ENCODE measurements at regions not wholly inside any gene's neighbourhood (a gene's known extent, or its start where the extent isn't known, plus 50 kb on each side); places are given as distances from the start of the nearest gene placed in this dataset.

- DNase-seq: no peak
These were observed 211.3 kb upstream of the NAV3 start for GRCh38 chr12:77619425-77619824.

- DNase-seq: no peak
These were observed 212.9 kb upstream of the NAV3 start for GRCh38 chr12:77617818-77618217.

DNA sequence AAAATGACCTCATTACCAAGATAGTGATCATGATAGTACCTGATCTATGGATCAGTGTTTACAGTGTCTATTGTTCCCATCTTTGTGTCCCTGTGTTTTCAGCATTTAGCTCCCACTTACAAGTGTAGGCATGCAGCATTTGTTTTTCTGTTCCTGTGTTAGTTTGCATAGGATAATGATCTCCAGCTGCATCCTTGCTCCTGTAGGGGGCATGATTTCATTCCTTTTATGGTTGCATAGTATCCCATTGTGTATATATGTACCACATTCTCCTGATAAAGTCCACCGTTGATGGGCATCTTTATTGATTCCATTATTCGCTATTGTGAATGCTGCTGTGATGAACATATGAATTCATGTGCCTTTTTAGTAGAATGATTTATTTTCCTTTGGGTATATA is 215.4 kb upstream of the NAV3 start:
- no peak for DNase-seq

- no peak for DNase-seq
These were observed 217.3 kb upstream of the NAV3 start for GRCh38 chr12:77613411-77613810.

DNA sequence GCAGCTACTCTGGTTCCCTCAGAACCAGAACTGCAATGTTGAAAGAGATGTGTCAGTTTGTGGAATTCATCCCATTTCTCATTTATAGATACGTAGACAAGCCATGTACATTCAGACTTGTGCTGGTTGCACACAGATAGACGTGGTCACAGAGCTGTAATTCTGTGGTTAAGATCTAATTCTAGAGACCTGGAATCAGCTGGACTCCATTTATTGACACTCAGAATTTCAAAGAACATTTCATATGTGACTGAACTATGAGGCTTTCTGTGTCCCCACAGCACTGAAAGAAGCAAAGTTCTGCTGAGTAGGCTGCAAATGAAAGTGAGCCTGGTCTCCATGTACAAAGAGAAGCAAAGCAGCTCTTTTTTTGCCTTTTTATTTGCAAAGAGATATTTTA is 220.2 kb upstream of the NAV3 start:
- DNase-seq: no peak

DNA sequence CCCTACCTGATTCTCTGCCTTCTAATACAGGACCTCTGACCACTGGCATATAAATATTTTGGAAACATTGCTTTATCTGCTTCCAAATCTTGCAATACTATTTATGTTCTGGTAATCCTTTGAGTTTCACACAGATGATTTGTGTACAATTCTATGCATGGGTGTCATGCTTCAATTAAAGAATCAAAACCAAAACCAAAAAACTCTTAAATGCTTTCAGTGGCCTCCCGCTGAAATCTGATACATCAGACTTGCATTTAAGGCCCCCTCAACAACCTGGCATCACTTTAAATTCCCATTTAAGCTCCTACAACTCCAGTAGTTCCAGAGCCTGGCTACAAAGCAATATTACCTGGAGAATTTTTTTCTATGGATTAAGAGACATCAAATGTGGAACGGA is 221.7 kb upstream of the NAV3 start:
- no peak for DNase-seq

GRCh38 chr12:77608271-77608824 is 222.3 kb upstream of the NAV3 start:
- peak; percentile 63 to 84 for DNase-seq

- DNase-seq: no peak
These were observed 224.3 kb upstream of the NAV3 start for GRCh38 chr12:77606348-77606747.

DNA sequence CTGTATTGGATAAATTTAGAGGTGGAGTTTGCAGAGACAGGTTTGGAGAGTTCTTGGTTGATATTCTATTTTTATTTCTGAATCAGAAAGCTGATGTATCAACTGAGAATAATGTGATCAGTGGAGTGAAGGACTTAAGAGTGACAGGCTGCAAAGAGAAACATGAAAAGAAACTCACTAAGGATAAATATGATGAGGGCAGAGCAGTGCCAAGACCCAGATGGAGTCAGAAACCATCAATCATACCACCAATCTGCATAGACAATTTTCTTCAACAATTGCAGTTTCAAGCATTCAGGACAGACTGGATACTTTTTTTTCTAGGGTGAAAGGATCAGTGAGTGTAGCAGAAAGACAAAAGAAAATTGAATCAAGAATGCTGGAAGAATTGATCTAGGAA is 226.7 kb upstream of the NAV3 start:
- peak; percentile 65 to 84 for DNase-seq

- DNase-seq: no peak
These were observed 229.6 kb upstream of the NAV3 start for GRCh38 chr12:77601069-77601468.

DNA sequence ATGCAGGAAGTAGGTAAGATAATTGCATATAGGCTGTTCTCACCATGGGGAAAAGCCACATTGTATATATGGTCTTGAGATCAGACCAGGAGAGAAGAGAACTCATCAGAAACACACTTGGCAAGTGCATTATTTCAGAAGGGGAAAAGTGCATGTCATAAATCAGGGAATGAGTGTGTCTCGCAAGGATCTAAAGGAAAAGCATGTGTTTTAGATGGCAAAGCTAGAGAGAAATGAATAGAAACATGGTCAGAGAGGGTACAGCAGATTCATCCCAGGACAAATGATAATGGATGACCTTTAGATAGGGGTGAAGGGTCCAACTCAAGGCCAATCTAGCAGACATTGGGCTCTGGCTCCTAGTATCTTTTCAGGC is 230.2 kb upstream of the NAV3 start:
- DNase-seq: no peak

GRCh38 chr12:77599782-77600467 is 230.8 kb upstream of the NAV3 start:
- no peak for DNase-seq

DNA sequence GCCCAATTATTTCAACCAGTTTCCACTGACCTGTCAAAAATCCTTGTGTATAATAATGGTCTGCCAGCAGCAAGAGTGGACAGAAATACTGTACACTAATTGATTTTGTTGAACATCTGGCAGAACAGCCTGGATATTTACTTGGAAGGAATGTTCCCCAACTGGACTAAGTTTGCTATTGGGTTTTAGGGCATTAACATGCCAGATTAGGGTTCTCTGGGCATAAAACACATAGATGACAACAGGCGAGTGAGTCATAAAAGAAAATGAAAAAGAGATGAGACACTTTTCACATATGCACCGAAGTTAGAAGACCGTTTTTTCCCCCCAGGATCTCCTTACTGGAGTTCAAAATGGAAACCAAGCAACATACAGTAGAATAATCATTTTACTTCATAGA is 236.3 kb upstream of the NAV3 start:
- peak; percentile 55 to 83 for DNase-seq

DNA sequence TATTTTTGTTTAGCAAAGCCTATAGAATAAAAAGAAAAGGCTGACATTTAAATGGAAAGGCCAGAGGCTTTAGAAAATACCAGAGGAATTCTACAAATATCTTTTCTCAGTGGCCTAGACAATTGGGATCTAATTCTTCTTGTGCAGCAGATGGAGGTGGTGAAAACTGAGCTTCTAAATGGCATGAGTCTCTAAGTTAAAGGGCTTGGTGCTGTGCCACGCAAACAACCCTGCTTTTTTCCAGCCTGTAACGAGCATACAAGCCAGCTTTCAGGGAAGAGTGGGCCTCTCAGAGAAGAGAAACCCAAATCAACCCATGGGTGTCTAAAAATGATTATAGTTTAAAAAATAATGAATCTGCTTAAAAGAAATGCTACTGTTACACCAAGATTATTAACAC is 237.9 kb upstream of the NAV3 start:
- peak; percentile 77 to 88 for DNase-seq

- DNase-seq: peak; percentile 88 to 93
These were observed 238.5 kb upstream of the NAV3 start for GRCh38 chr12:77591959-77592743.

DNA sequence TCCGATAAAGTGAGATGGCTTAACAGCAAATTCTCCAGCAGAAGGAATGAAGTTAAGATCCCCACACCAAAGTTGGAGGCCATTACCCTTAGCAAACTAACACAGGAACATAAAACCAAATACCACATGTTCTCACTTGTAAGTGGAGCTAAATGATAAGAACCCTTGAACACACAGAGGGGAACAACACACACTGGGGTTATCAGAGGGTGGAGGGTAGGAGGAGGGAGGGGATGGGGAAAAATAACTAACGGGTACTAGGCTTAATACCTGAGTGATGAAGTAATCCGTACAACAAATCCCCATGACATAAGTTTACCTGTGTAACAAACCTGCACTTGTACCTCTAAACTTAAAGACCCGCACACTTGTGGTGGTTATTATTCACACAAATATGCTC is 240.4 kb upstream of the NAV3 start:
- no peak for DNase-seq

DNA sequence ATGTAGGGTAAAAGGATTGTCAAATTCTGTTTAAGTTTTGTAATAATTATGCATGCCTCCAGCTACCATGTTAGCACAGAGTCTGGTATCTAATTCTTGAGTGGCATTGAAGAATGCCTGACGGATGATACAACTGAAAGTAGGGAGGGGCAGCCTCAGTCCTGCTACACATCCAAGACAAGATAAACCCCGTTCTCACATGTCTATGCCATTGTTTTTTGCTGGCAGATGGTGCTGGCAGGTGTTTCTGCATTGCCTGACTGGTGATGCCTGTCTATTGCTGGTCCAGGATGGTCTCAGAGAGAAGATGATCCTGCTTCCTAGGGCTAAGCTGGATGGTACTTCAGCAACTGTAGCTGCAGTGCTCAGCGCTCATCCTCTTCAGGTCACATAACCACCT is 245.8 kb upstream of the NAV3 start:
- DNase-seq: peak; percentile 29 to 84

DNA sequence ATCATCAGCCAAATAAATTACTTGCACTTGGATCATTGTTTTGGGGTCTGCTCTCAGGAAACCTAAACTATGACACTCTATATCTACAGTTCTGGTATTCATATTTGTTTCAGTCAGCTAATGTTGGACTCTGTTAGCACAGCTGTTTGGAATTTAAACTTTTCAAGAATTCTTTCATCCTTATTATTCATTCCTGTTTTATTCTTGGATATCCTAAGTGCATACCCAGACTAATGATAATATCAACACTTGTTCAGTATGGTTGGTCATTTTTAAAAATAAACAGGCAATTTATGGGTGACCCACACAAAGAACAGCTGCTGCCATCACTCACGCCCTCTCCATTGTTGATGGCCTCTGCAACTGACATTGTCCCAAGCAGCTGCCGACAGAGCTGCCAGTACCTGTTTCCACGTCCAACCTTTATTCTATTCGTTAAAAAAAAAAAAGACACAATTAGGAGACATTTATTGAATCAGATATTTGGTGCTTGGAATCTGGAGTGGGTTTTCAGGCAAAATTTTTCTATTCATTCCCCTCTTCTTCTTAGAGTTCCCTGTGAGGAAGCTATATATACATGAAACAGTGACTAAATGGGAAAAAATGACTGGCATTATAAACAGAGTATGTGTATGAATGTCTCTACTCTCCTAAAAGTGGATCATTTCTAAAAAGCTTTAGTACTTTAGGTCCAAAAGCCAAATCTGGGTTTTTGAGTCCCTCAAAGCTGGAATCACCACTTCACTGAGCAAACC is 252.1 kb upstream of the NAV3 start:
- DNase-seq: no peak

- DNase-seq: no peak
These were observed 252.9 kb upstream of the NAV3 start for GRCh38 chr12:77577791-77578190.

GRCh38 chr12:77575376-77575919 is 255.2 kb upstream of the NAV3 start:
- DNase-seq: no peak

DNA sequence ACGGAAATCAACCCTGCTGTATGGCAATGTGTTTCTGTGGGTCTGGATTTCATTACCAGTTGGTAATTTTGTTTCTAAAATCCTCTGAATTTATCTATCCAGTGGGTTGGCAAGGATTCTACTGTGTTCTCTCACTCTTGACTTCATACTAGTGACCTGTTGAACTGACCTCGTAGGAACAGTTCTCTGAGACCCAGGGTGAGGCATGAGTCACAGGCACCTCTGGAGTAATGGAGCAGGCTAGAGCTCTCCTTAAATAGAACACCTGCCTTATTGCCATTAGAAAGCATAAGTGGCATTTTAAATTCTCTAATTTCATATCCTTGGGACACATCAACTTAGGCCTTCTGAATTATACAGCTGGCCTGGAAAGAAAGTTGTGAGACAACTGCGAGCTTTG is 258.3 kb upstream of the NAV3 start:
- DNase-seq: no peak

- no peak for DNase-seq
These were observed 258.9 kb upstream of the NAV3 start for GRCh38 chr12:77571768-77572167.

GRCh38 chr12:77571127-77571526 is 259.6 kb upstream of the NAV3 start:
- no peak for DNase-seq

Measured in NCI-H446 (cell line).